ENCODE measurements at regions not wholly inside any gene's neighbourhood (a gene's known extent, or its start where the extent isn't known, plus 50 kb on each side); places are given as distances from the start of the nearest gene placed in this dataset.

DNA sequence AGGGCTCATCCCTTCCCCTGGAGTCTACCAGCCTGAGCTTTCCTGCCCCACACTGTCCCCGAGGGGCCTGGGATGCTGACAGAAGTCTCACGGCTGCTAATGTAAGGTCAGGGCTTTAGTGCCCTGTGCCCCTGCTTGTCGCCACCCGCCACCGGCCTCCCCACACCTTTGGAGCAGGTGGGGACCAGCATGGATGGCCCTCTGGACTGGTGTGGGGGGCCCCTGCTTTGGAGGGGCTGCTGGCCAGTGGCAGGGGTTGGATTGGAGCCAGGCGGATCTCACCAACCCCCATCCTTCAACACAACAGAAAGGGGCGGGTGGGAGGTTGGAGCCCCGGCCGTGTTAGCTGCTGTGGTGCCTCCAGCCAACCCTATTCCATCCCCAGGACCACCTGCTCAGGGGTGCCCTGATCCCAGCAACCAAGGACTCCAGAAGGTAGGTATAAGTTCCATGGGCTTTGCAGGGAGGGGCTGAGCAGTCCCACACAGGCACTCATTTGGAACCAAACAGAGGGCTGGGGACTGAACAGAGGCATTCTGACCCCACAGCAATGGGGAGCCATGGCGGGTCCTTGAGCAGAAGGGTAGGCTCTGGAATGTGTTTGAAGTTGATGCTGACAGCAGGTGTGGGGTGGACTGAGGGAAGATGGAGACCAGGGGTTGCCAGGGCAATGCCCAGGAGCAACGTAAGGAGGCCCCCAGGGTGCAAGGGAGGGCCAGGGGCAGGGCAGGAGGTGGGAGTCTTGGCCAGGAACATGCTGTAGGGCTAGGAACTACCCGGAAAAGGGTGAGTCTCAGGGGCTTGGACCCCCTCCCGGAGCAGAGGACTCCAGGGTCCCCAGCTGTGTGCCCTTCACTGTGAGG lies 145.1 kb upstream of the C14orf180 start:
- Histone ChIP-seq H3K4me3 (ENCODE audit: low read depth in 1 of 3, low read length in 3 of 3) (no peak overlapping the region), H3K27me3 (ENCODE audit: control insufficient read depth in 4 of 4, insufficient read depth in 4 of 4, low read length in 3 of 4) (no peaks in the 10 kb centered on the region), H3K36me3 (ENCODE audit: control insufficient read depth in 4 of 4, insufficient read depth in 3 of 4, low read depth in 1 of 4, low read length in 3 of 4) (no peaks in the 10 kb centered on the region), H3K9me3 (ENCODE audit: control insufficient read depth in 4 of 4, low read length in 3 of 4) (no peaks in the 10 kb centered on the region), H3K9ac (ENCODE audit: low read depth in 1 of 2, low read length in 2 of 2) (no peak overlapping the region), H3K4me1 (ENCODE audit: control insufficient read depth in 4 of 4, insufficient read depth in 4 of 4, low read length in 3 of 4) (no peaks in the 10 kb centered on the region), H3K27ac (ENCODE audit: low read depth in 1 of 2, low read length in 2 of 2) (no peak overlapping the region)
- peak; percentile 27 for DNase-seq (ENCODE audit: low spot score)
- TF ChIP-seq, protein P1, sequence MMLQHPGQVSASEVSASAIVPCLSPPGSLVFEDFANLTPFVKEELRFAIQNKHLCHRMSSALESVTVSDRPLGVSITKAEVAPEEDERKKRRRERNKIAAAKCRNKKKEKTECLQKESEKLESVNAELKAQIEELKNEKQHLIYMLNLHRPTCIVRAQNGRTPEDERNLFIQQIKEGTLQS (IDR thresholded peaks at IDR 0.05) = no peak
- TF ChIP-seq GABPA (IDR thresholded peaks at IDR 0.05 in 1 of 2, conservative IDR thresholded peaks at IDR 0.05 in 1 of 2) (no peak), TAF1 (conservative IDR thresholded peaks at IDR 0.05) (no peak), RAD21 (IDR thresholded peaks at IDR 0.05) (no peak), NR2F2 (IDR thresholded peaks at IDR 0.05) (no peak), REST (IDR thresholded peaks at IDR 0.05) (no peak), FOXA2 (IDR thresholded peaks at IDR 0.05) (no peak), HNF4G (IDR thresholded peaks at IDR 0.05) (no peak), JUND (IDR thresholded peaks at IDR 0.05) (no peak), YY1 (IDR thresholded peaks at IDR 0.05) (no peak)
- TF ChIP-seq, protein P2, sequence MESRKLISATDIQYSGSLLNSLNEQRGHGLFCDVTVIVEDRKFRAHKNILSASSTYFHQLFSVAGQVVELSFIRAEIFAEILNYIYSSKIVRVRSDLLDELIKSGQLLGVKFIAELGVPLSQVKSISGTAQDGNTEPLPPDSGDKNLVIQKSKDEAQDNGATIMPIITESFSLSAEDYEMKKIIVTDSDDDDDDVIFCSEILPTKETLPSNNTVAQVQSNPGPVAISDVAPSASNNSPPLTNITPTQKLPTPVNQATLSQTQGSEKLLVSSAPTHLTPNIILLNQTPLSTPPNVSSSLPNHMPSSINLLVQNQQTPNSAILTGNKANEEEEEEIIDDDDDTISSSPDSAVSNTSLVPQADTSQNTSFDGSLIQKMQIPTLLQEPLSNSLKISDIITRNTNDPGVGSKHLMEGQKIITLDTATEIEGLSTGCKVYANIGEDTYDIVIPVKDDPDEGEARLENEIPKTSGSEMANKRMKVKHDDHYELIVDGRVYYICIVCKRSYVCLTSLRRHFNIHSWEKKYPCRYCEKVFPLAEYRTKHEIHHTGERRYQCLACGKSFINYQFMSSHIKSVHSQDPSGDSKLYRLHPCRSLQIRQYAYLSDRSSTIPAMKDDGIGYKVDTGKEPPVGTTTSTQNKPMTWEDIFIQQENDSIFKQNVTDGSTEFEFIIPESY (IDR thresholded peaks at IDR 0.05) = no peak
- WGBS = 81% methylated on average over 13 of the region's 13 CpGs

DNA sequence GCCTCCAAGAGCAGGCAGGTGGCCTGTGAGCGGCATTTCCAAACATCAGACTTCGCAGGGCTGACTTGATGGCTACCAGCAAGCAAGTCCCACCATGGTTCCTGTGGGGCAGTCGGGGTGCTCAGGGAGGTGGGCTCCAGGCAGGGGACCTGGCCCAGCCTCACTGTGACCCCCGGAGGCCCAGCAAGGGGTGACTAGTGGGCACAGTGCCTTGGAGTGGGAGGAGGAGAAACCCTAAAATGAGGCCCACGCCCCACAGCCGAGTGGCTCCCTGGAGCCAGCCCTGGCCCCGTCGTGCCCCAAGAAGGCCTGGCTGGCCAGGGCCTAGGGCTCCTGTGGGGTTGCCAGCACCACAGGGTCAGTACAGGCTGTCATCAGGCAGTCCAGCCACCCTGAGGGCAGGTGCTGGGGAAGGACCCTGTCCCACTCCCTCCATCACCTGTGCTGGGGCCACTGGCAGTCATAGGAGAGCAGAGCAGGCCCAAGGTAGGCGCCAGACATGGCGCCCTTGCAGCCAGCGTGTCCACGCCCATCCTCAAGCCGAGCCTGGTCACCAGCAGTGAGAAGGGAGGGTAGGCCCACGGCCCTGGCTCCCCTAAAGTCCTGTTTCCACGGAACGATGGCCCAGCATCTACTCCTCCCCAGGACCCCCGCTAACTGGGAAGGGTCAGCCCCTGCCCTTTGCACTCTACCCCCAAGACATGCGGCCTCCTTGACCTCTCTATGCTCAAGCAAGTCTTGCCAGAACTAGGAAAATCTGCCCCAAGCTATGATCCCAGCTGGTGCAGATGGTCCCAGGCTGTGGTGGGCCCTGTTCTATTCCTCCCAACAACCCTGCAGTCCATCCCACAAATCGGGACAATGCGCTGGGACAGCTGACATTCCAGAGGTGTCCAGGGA lies 144.2 kb upstream of the C14orf180 start:
- H3K36me3 ChIP-seq (ENCODE audit: control insufficient read depth in 4 of 4, insufficient read depth in 3 of 4, low read depth in 1 of 4, low read length in 3 of 4) = no peaks in the 10 kb centered on the region
- no peaks in the 10 kb centered on the region for H3K27me3 ChIP-seq (ENCODE audit: control insufficient read depth in 4 of 4, insufficient read depth in 4 of 4, low read length in 3 of 4)
- no peak overlapping the region for H3K9ac ChIP-seq (ENCODE audit: low read depth in 1 of 2, low read length in 2 of 2)
- no peaks in the 10 kb centered on the region for H3K4me1 ChIP-seq (ENCODE audit: control insufficient read depth in 4 of 4, insufficient read depth in 4 of 4, low read length in 3 of 4)
- no peak overlapping the region for H3K27ac ChIP-seq (ENCODE audit: low read depth in 1 of 2, low read length in 2 of 2)
- DNase-seq (ENCODE audit: low spot score) = peak; percentile 32
- H3K4me3 ChIP-seq (ENCODE audit: low read depth in 1 of 3, low read length in 3 of 3) = no peak overlapping the region
- H3K9me3 ChIP-seq (ENCODE audit: control insufficient read depth in 4 of 4, low read length in 3 of 4) = no peaks in the 10 kb centered on the region
- WGBS = 93% methylated on average over 20 of the region's 20 CpGs
- TF ChIP-seq GABPA (IDR thresholded peaks at IDR 0.05 in 1 of 2, conservative IDR thresholded peaks at IDR 0.05 in 1 of 2) = no peak
- TF ChIP-seq HNF4A (conservative IDR thresholded peaks at IDR 0.05) = no peak
- no peak for TF ChIP-seq TAF1 (conservative IDR thresholded peaks at IDR 0.05)
- TF ChIP-seq FOXA1 (IDR thresholded peaks at IDR 0.05) = no peak
- no peak for TF ChIP-seq YY1 (IDR thresholded peaks at IDR 0.05)
- no peak for TF ChIP-seq NR2F2 (IDR thresholded peaks at IDR 0.05)
- TF ChIP-seq, protein P2 (IDR thresholded peaks at IDR 0.05) = no peak
- TF ChIP-seq HNF4G (IDR thresholded peaks at IDR 0.05) = no peak
- no peak for TF ChIP-seq REST (IDR thresholded peaks at IDR 0.05)
- TF ChIP-seq, protein P1 (IDR thresholded peaks at IDR 0.05) = no peak
- TF ChIP-seq JUND (IDR thresholded peaks at IDR 0.05) = no peak
- no peak for TF ChIP-seq SP1 (IDR thresholded peaks at IDR 0.05)
